ENCODE measurements at regions not wholly inside any gene's neighbourhood (a gene's known extent, or its start where the extent isn't known, plus 50 kb on each side); places are given as distances from the start of the nearest gene placed in this dataset.

DNA sequence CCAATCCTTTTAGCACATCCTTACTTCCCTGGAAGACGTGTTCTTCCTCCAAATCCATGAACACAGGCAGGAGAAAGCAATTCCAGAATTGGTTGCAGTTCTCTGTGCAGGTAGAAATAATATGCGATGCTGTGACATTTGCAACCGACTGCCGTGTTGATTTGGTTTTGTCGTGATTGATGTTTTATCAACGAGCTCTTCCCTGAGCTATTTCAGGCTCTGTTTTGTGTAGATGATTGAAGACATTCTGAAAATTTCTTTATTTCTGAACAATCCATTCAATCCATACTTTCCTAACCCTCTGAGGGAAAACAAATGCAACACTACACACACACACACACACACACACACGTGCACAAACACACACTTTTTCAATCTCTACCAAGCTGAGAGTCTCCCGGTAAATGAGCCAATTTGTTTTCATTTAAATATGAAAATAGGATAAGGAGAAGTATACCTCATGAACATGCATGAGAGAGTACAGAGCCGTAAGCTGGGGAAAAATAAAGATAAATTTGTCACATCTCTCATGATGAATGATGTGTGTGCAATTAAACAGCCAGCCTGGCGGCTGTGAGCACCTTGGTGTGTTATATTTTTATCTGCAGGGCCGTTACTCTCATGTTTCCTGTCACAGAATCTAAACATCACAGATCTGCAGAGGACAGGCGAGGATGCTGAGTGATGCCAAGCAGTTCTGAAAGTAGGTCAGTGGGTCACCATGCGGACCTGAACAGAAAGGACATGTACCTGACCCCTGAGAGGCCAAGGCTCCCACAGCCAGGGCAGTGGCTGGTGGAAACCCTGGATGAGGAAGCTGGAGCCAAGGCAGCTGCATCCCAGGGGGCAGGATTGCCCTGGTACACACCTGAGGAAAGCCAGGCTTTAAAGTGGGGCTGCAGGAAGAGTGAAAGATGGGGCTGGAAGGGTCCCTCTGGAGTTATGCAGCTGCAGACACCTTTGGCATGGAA lies 64.8 kb downstream of the PDCL3 start:
- no peak for DNase-seq (ENCODE audit: low read depth in 2 of 2)

- DNase-seq (ENCODE audit: low read depth in 2 of 2) = no peak
Observed at GRCh38 chr2:100628506-100628905, 65.7 kb downstream of the PDCL3 start.

GRCh38 chr2:100629309-100629708 lies 66.5 kb downstream of the PDCL3 start:
- DNase-seq (ENCODE audit: low read depth in 2 of 2) = no peak

GRCh38 chr2:100630473-100630977 lies 67.7 kb downstream of the PDCL3 start:
- DNase-seq (ENCODE audit: low read depth in 2 of 2) = no peak

GRCh38 chr2:100632037-100632436 lies 69.2 kb downstream of the PDCL3 start:
- DNase-seq (ENCODE audit: low read depth in 2 of 2) = no peak

GRCh38 chr2:100632759-100633158 lies 70.0 kb downstream of the PDCL3 start:
- no peak for DNase-seq (ENCODE audit: low read depth in 2 of 2)

- no peak for DNase-seq (ENCODE audit: low read depth in 2 of 2)
Observed at GRCh38 chr2:100639588-100640390, 77.0 kb downstream of the PDCL3 start.

DNA sequence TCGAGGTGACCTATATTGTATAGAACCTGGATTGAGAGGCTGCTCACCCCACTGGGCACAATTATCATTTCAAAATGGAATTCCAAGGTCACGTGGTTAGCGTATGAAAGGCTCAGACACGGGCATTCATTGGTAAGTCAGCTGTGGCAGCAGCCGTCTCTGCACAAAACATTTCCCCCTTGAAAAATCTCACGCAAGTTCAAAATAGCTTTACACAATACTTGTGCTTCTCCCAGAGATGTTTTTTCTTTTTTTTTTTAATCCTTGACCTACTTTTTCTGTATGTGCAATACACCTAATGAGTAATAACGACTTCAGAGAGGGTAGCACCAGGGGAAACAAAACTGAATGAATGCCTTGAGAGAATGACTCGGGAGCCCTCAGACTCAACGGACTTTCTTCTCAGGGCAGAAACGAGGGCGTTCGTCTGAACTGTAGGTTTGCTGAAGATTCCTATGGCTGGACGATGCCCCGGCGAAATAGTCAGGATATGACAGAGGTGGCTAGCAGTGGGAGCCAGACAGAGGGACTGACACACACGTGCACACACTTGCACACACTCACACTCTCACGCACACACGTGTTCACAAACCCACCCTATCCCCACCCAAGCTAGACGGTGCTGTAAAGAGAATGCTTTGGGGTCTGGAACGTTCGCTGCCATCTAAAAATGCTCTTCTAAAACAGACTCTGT lies 77.8 kb downstream of the PDCL3 start:
- DNase-seq (ENCODE audit: low read depth in 2 of 2) = no peak

- DNase-seq (ENCODE audit: low read depth in 2 of 2) = no peak
Observed at GRCh38 chr2:100641125-100641435, 78.3 kb downstream of the PDCL3 start.

GRCh38 chr2:100642425-100642824 lies 79.6 kb downstream of the PDCL3 start:
- no peak for DNase-seq (ENCODE audit: low read depth in 2 of 2)

- no peak for DNase-seq (ENCODE audit: low read depth in 2 of 2)
Observed at GRCh38 chr2:100643467-100643866, 80.7 kb downstream of the PDCL3 start.

GRCh38 chr2:100643906-100644501 lies 81.2 kb downstream of the PDCL3 start:
- DNase-seq (ENCODE audit: low read depth in 2 of 2) = no peak

DNA sequence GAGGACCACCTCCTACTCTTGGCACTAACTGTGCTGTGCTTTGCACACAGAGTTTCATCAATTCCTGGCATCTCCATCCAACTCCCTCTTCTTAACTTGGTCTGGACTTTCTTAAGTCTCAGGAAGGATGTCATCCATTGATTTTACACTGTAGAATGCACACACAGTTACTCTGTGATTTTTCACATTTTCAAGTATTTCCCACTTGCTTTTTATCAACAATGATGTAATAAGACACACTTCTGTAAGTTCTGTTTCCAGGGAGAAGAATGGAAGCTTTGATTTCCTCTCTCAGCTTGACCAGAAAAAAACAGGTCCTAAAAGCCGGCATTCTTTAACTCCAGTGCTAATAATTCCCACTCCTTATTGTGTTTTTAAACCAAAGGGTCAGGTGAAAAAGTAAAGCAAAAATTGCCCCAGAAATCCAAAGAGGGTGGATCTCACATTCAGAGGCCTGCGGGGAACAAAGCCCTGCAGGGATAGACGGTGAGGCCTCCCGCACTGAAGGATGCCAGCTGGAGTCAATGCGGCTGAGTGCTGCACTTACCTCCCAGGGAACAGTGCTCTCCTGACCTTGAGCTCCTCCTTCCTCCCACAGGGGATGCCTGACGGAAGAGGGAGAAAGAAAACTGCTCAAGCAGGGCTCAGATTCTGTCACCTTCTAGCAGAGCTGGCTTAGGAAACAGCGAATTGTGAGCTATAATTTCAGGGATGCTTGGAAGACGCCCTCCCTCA lies 83.1 kb downstream of the PDCL3 start:
- no peak for DNase-seq (ENCODE audit: low read depth in 2 of 2)

GRCh38 chr2:100647709-100648108 lies 84.9 kb downstream of the PDCL3 start:
- DNase-seq (ENCODE audit: low read depth in 2 of 2) = no peak

- DNase-seq (ENCODE audit: low read depth in 2 of 2) = no peak
Observed at GRCh38 chr2:100650151-100650550, 87.4 kb downstream of the PDCL3 start.

- DNase-seq (ENCODE audit: low read depth in 2 of 2) = no peak
Observed at GRCh38 chr2:100653449-100654035, 90.7 kb downstream of the PDCL3 start.

- no peak for DNase-seq (ENCODE audit: low read depth in 2 of 2)
Observed at GRCh38 chr2:100654611-100655010, 91.8 kb downstream of the PDCL3 start.

- no peak for DNase-seq (ENCODE audit: low read depth in 2 of 2)
Observed at GRCh38 chr2:100655446-100655845, 92.7 kb downstream of the PDCL3 start.

- DNase-seq (ENCODE audit: low read depth in 2 of 2) = no peak
Observed at GRCh38 chr2:100655936-100656534, 93.2 kb downstream of the PDCL3 start.

- DNase-seq (ENCODE audit: low read depth in 2 of 2) = no peak
Observed at GRCh38 chr2:100658017-100658416, 95.2 kb downstream of the PDCL3 start.

Measured in stimulated activated CD4-positive, alpha-beta T cell treated with anti-CD3 and anti-CD28 coated beads, Interleukin-12 subunit alpha, Interleukin-12 subunit beta, amount 100 ng/mL, for 24 hours (primary cell).